ENCODE measurements at regions not wholly inside any gene's neighbourhood (a gene's known extent, or its start where the extent isn't known, plus 50 kb on each side); places are given as distances from the start of the nearest gene placed in this dataset.

- CTCF ChIA-PET: interaction anchor here (1.1 kb wide), 1 partner anchor 9 kb away, joined by 3 read pairs; no protein-coding TSS in a partner anchor
- POLR2A ChIA-PET: no interaction called here
- no peak overlapping the region for H3K4me3 Mint-ChIP-seq
Measured at GRCh38 chr12:127301876-127302275, 965.1 kb upstream of the TMEM132C start.

GRCh38 chr12:127304751-127305725 lies 961.9 kb upstream of the TMEM132C start:
- Mint-ChIP-seq H3K4me1 (no peaks in the 10 kb centered on the region), H3K27ac (no peak overlapping the region), H3K36me3 (peaks cover 70% of the 10 kb centered on the region), H3K4me3 (no peak overlapping the region), H3K9me3 (peaks cover 83% of the 10 kb centered on the region), H3K27me3 (ENCODE audit: low read depth) (peaks cover 7% of the 10 kb centered on the region)
- no peak for ATAC-seq
- POLR2A ChIA-PET: interaction anchor here (0.5 kb wide), 1 partner anchor 618 kb away, joined by 3 read pairs; no protein-coding TSS in a partner anchor
- no peak for DNase-seq (ENCODE audit: low spot score)
- CTCF ChIA-PET: no interaction called here
- TF ChIP-seq FOXJ3 (CRISPR knock-in tag; IDR thresholded peaks at IDR 0.05; ENCODE audit: borderline replicate concordance) (no peak), ERG (CRISPR knock-in tag; IDR thresholded peaks at IDR 0.05) (no peak), ESRRA (CRISPR knock-in tag; IDR thresholded peaks at IDR 0.05; ENCODE audit: borderline replicate concordance) (no peak), ZNF281 (CRISPR knock-in tag; IDR thresholded peaks at IDR 0.05) (no peak), MLX (CRISPR knock-in tag; IDR thresholded peaks at IDR 0.05) (no peak), STAT6 (CRISPR knock-in tag; conservative IDR thresholded peaks at IDR 0.05; ENCODE audit: low read depth) (no peak), TEAD4 (CRISPR knock-in tag; IDR thresholded peaks at IDR 0.05) (no peak), JAZF1 (CRISPR knock-in tag; IDR thresholded peaks at IDR 0.05) (no peak), ZNF232 (CRISPR knock-in tag; IDR thresholded peaks at IDR 0.05) (no peak), ETV6 (CRISPR knock-in tag; IDR thresholded peaks at IDR 0.05) (no peak), IRF1 (CRISPR knock-in tag; IDR thresholded peaks at IDR 0.05) (no peak), PRRX2 (CRISPR knock-in tag; IDR thresholded peaks at IDR 0.05) (no peak), ATF3 (CRISPR knock-in tag; conservative IDR thresholded peaks at IDR 0.05) (no peak)

More at GRCh38 chr12:127301876-127302275, 965.1 kb upstream of the TMEM132C start:
- no peak for TF ChIP-seq ZNF416 (CRISPR knock-in tag; IDR thresholded peaks at IDR 0.05)
- no peak for TF ChIP-seq NR2C2 (CRISPR knock-in tag; IDR thresholded peaks at IDR 0.05)
- TF ChIP-seq USF2 (CRISPR knock-in tag; IDR thresholded peaks at IDR 0.05): no peak
- no peak for TF ChIP-seq ZNF317 (CRISPR knock-in tag; IDR thresholded peaks at IDR 0.05; ENCODE audit: borderline replicate concordance, low read depth)
- no peak for TF ChIP-seq GTF2I (CRISPR knock-in tag; conservative IDR thresholded peaks at IDR 0.05)
- TF ChIP-seq ATF2 (CRISPR knock-in tag; IDR thresholded peaks at IDR 0.05; ENCODE audit: borderline replicate concordance, low read depth): no peak
- TF ChIP-seq GRHL2 (CRISPR knock-in tag; IDR thresholded peaks at IDR 0.05; ENCODE audit: insufficient replicate concordance, severe bottlenecking): no peak
- no peak for TF ChIP-seq ATF1 (CRISPR knock-in tag; IDR thresholded peaks at IDR 0.05)
- H3K36me3 Mint-ChIP-seq: peaks cover 67% of the 10 kb centered on the region
- H3K27me3 Mint-ChIP-seq (ENCODE audit: low read depth): peaks cover 7% of the 10 kb centered on the region
- no peaks in the 10 kb centered on the region for H3K4me1 Mint-ChIP-seq
- no peak overlapping the region for H3K27ac Mint-ChIP-seq
- ATAC-seq (no peak), DNase-seq (ENCODE audit: low spot score) (no peak)
- H3K9me3 Mint-ChIP-seq: peaks cover 87% of the 10 kb centered on the region
